Fibroblast of lung (primary cell): ENCODE measurements at regions not wholly inside any gene's neighbourhood (a gene's known extent, or its start where the extent isn't known, plus 50 kb on each side); places are given as distances from the start of the nearest gene placed in this dataset.

ENCODE experiments used
- CTCF ChIP-seq, 2 donors: IDR thresholded peaks in 1 of 2; conservative IDR thresholded peaks in 1 of 2; 1 replicate in 1 of 2; 2 replicates in 1 of 2; pipeline ENCODE4 v1.5.1; 2011 to 2012; ENCODE audit warnings: low read length in 2 of 2, control low read depth in 1 of 2, inconsistent platforms in 1 of 2, low read depth in 1 of 2, mild to moderate bottlenecking in 1 of 2
- EZH2 ChIP-seq: IDR thresholded peaks from 2 replicates; pipeline ENCODE4 v1.5.1; 2012; ENCODE audit warnings: low read length, control low read depth, mild to moderate bottlenecking; ENCODE audit errors: missing control alignments

GRCh38 chr2:9758741-9759140, 84.5 kb upstream of the TAF1B start:
- TF ChIP-seq CTCF (conservative IDR thresholded peaks at IDR 0.05 in 1 of 2, IDR thresholded peaks at IDR 0.05 in 1 of 2; ENCODE audit: low read depth in 1 of 2, low read length in 2 of 2) (no peak), EZH2 (no peak)
